A673 (cell line): ENCODE measurements at regions not wholly inside any gene's neighbourhood (a gene's known extent, or its start where the extent isn't known, plus 50 kb on each side); places are given as distances from the start of the nearest gene placed in this dataset.

ENCODE experiments used
- CTCF ChIP-seq: fragments of 300-800, 200-600 bp; sonication (generic); conservative IDR thresholded peaks from 2 replicates; pipeline ENCODE4 v1.5.1; 2017; ENCODE audit warnings: low read depth, mild to moderate bottlenecking, antibody characterized with exemption, low read length, moderate library complexity, mixed read lengths
- EZH2 ChIP-seq: fragments of 200-600 bp; sonication (generic); IDR thresholded peaks from 2 replicates; pipeline ENCODE4 v1.6.1; 2017; ENCODE audit warnings: borderline replicate concordance, low read depth, mild to moderate bottlenecking, mixed read lengths, antibody characterized with exemption, low read length; ENCODE audit not compliant: poor library complexity, severe bottlenecking

DNA sequence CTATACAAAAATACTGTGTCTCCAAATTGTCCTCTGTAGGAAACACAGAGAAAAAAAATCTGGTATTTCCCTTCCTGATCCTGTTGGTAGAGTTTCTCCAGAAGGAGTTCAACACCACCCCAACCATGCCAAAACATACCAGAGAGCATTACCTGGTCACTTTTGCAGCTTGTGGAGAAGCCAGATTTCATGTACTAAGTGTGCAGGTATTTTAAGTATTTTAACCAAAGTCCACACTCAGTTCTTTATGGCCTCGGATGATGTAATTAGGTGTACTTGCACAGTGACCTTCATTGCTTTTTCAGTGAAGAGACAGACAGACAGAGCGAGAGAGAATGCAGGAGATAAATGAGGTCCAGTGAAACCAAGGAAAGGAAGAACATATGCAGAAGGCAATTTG lies 2046.8 kb upstream of the CDH9 start:
- TF ChIP-seq EZH2 (no peak), CTCF (no peak)
